ENCODE measurements at regions not wholly inside any gene's neighbourhood (a gene's known extent, or its start where the extent isn't known, plus 50 kb on each side); places are given as distances from the start of the nearest gene placed in this dataset.

- DNase-seq (ENCODE audit: low read depth in 3 of 3) = peak in 1 of 3 experiments; percentile 68
Measured at GRCh38 chr14:98227000-98227726, 1044.8 kb downstream of the BCL11B start.

- no peak for DNase-seq (ENCODE audit: low read depth in 3 of 3)
Measured at GRCh38 chr14:98227727-98228111, 1044.3 kb downstream of the BCL11B start.

GRCh38 chr14:98229656-98230366 lies 1042.2 kb downstream of the BCL11B start:
- no peak for DNase-seq (ENCODE audit: low read depth in 3 of 3)

GRCh38 chr14:98230411-98230810 lies 1041.6 kb downstream of the BCL11B start:
- no peak for DNase-seq (ENCODE audit: low read depth in 3 of 3)

GRCh38 chr14:98231210-98231609 lies 1040.8 kb downstream of the BCL11B start:
- DNase-seq (ENCODE audit: low read depth in 3 of 3) = no peak

GRCh38 chr14:98233656-98234055 lies 1038.3 kb downstream of the BCL11B start:
- DNase-seq (ENCODE audit: low read depth in 3 of 3) = no peak

GRCh38 chr14:98234208-98234607 lies 1037.8 kb downstream of the BCL11B start:
- DNase-seq (ENCODE audit: low read depth in 3 of 3) = no peak

GRCh38 chr14:98236314-98236713 lies 1035.7 kb downstream of the BCL11B start:
- no peak for DNase-seq (ENCODE audit: low read depth in 3 of 3)

- no peak for DNase-seq (ENCODE audit: low read depth in 3 of 3)
Measured at GRCh38 chr14:98237939-98238338, 1034.1 kb downstream of the BCL11B start.

- DNase-seq (ENCODE audit: low read depth in 3 of 3) = no peak
Measured at GRCh38 chr14:98240376-98240775, 1031.6 kb downstream of the BCL11B start.

- no peak for DNase-seq (ENCODE audit: low read depth in 3 of 3)
Measured at GRCh38 chr14:98242903-98243302, 1029.1 kb downstream of the BCL11B start.

GRCh38 chr14:98243332-98243731 lies 1028.7 kb downstream of the BCL11B start:
- DNase-seq (ENCODE audit: low read depth in 3 of 3) = no peak

- DNase-seq (ENCODE audit: low read depth in 3 of 3) = no peak
Measured at GRCh38 chr14:98244162-98244948, 1027.6 kb downstream of the BCL11B start.

- no peak for DNase-seq (ENCODE audit: low read depth in 3 of 3)
Measured at GRCh38 chr14:98244966-98245569, 1026.9 kb downstream of the BCL11B start.

- no peak for DNase-seq (ENCODE audit: low read depth in 3 of 3)
Measured at GRCh38 chr14:98249057-98249456, 1022.9 kb downstream of the BCL11B start.

- no peak for DNase-seq (ENCODE audit: low read depth in 3 of 3)
Measured at GRCh38 chr14:98249476-98249875, 1022.5 kb downstream of the BCL11B start.

GRCh38 chr14:98252820-98253219 lies 1019.2 kb downstream of the BCL11B start:
- DNase-seq (ENCODE audit: low read depth in 3 of 3) = no peak

GRCh38 chr14:98259881-98260280 lies 1012.1 kb downstream of the BCL11B start:
- no peak for DNase-seq (ENCODE audit: low read depth in 3 of 3)

- DNase-seq (ENCODE audit: low read depth in 3 of 3) = no peak
Measured at GRCh38 chr14:98262566-98262965, 1009.4 kb downstream of the BCL11B start.

- no peak for DNase-seq (ENCODE audit: low read depth in 3 of 3)
Measured at GRCh38 chr14:98269533-98269932, 1002.5 kb downstream of the BCL11B start.

GRCh38 chr14:98270201-98270600 lies 1001.8 kb downstream of the BCL11B start:
- no peak for DNase-seq (ENCODE audit: low read depth in 3 of 3)

GRCh38 chr14:98274596-98274995 lies 997.4 kb downstream of the BCL11B start:
- no peak for DNase-seq (ENCODE audit: low read depth in 3 of 3)

Data from stimulated activated CD4-positive, alpha-beta T cell treated with anti-CD3 and anti-CD28 coated beads, TNF-alpha, amount 100 ng/mL, for 24 hours (primary cell).